Duodenal mucosa (tissue), 2 donors: ENCODE measurements at regions not wholly inside any gene's neighbourhood (a gene's known extent, or its start where the extent isn't known, plus 50 kb on each side); places are given as distances from the start of the nearest gene placed in this dataset.

Experiments used
- H3K27ac ChIP-seq: one replicate; pipeline ENCODE4 v1.7.0; 2013; ENCODE audit warnings: low read depth, low read length
- H3K27me3 ChIP-seq, 2 donors: one replicate each; pipeline ENCODE4 v1.7.0; 2013; ENCODE audit warnings: low read length in 2 of 2, control low read depth in 1 of 2; ENCODE audit not compliant: insufficient read depth in 2 of 2, control insufficient read depth in 1 of 2
- H3K36me3 ChIP-seq, 2 donors: one replicate each; pipeline ENCODE4 v1.7.0; 2013; ENCODE audit warnings: low read length in 2 of 2, control low read depth in 1 of 2; ENCODE audit not compliant: insufficient read depth in 2 of 2, control insufficient read depth in 1 of 2
- H3K4me1 ChIP-seq, 2 donors: one replicate each; pipeline ENCODE4 v1.7.0; 2013; ENCODE audit warnings: low read length in 2 of 2, control low read depth in 1 of 2; ENCODE audit not compliant: insufficient read depth in 2 of 2, control insufficient read depth in 1 of 2
- H3K4me3 ChIP-seq, 2 donors: one replicate each; pipeline ENCODE4 v1.7.0; 2013; ENCODE audit warnings: low read length in 2 of 2, low read depth in 1 of 2
- H3K9ac ChIP-seq, 2 donors: one replicate each; pipeline ENCODE4 v1.7.0; 2013; ENCODE audit warnings: low read length in 2 of 2, low read depth in 1 of 2
- H3K9me3 ChIP-seq, 2 donors: one replicate each; pipeline ENCODE4 v1.7.0; 2013; ENCODE audit warnings: low read length in 2 of 2, control low read depth in 1 of 2; ENCODE audit not compliant: control insufficient read depth in 1 of 2

DNA sequence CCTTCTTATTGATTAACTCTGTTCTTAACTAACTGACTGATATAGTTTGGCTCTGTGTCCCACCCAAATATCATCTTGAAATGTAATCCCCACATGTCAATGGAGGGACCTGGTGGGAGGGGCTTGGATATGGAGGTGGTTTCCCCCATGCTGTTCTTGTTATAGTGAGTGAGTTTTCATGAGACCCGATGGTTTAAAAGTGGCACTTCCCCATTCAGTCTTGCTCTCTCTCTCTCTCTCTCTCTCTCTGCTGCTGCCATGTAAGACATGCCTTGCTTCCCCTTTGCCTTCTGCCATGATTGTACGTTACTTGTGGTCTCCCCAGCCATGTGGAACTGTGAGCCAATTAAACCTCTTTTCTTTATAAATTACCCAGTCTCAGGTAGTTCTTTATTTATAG, 81.8 kb upstream of the SPACA1 start:
- H3K9me3 ChIP-seq, result no peaks in the 10 kb centered on the region
- H3K4me3 ChIP-seq, result no peak overlapping the region
- H3K36me3 ChIP-seq, result no peaks in the 10 kb centered on the region
- no peak overlapping the region for H3K27ac ChIP-seq
- H3K9ac ChIP-seq, result no peak overlapping the region
- peaks cover 11 to 19% of the 10 kb centered on the region in 2 donors for H3K27me3 ChIP-seq
- H3K4me1 ChIP-seq, result no peaks in the 10 kb centered on the region

DNA sequence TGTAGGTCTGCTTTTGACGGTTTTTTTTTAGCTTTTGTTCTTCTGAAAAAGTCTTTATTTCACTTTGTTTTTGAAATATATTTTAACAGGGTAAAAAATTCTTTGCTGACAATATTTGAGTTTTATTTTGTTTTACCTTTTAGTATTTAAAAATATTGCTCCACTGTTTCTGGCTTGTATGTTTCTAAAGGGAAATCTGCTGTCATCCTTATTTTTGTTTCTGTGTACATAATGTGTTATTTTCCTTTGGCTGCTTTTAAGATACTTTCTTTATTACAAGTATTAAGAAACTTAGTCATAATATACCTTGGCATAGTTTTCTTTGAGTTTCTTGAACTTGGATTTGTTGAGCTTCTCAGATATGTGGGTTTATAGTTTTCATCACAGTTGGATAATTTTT, 88.6 kb upstream of the SPACA1 start:
- no peaks in the 10 kb centered on the region for H3K4me1 ChIP-seq
- no peaks in the 10 kb centered on the region for H3K27me3 ChIP-seq
- no peak overlapping the region for H3K4me3 ChIP-seq
- H3K9ac ChIP-seq, result no peak overlapping the region
- H3K36me3 ChIP-seq, result no peaks in the 10 kb centered on the region
- H3K9me3 ChIP-seq, result no peaks in the 10 kb centered on the region
- H3K27ac ChIP-seq, result no peak overlapping the region

DNA sequence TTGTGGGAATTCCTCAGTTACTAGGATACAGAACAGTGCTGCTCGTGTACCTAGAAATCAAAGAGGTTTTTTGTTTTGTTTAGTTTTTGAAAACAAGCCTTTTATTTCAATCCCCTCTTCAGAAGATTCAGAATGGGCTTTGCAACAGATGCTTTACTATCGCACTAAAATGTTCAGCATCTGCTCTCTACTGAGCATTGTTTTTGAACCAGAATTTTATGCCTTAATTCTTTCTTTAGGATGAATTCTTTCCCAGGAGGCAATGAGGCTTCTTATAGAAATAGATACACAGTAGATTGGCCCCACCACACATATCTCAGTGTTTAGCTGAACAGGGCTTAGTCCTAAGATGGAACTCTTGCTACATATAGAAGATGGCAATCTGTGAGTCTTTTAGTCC, 95.9 kb upstream of the SPACA1 start:
- Histone ChIP-seq H3K9me3 (no peaks in the 10 kb centered on the region), H3K9ac (no peak overlapping the region), H3K27me3 (no peaks in the 10 kb centered on the region), H3K27ac (no peak overlapping the region), H3K4me3 (no peak overlapping the region), H3K36me3 (no peaks in the 10 kb centered on the region), H3K4me1 (no peaks in the 10 kb centered on the region)

DNA sequence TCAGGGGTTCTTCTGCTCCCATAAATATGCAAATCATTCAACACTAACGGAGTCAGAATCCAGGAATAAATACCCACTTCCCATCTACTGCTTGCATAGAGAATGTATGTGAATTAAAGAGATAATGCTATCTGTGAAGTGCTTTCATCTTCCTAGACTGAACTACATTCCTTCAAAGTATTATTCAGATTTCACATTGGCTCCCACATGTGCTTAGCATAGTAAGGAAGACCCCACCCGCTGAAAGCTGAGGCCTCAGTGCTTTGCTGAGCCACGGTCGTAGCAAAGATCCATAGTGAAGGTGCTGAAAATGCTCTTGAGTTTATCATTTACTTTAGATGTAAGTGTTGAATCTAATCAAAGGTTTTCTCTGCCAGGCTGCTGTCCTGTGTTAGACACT, 97.0 kb upstream of the SPACA1 start:
- Histone ChIP-seq H3K27me3 (no peaks in the 10 kb centered on the region), H3K9ac (no peak overlapping the region), H3K36me3 (no peaks in the 10 kb centered on the region), H3K4me1 (no peaks in the 10 kb centered on the region), H3K9me3 (no peaks in the 10 kb centered on the region), H3K27ac (no peak overlapping the region), H3K4me3 (no peak overlapping the region)

DNA sequence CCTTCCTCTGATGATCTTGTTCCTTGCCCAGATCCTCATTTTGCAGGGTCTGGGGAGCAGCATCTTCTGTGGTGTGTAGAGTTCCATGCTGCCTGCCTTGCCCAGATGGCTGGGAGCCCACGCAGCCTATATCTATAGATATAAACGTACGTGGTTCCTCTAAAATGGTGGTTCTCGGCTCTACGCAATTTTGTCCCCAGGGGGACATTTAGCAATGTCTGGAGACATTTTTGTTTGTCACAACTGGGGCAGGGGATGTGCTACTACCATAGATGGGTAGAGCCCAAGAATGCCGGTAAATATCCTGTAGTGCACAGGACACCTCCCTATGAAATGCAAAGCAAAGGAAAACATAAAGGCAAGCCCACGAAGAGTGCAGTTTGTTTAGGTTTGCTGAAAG, 98.4 kb upstream of the SPACA1 start:
- H3K9me3 ChIP-seq, result no peaks in the 10 kb centered on the region
- H3K9ac ChIP-seq, result no peak overlapping the region

DNA sequence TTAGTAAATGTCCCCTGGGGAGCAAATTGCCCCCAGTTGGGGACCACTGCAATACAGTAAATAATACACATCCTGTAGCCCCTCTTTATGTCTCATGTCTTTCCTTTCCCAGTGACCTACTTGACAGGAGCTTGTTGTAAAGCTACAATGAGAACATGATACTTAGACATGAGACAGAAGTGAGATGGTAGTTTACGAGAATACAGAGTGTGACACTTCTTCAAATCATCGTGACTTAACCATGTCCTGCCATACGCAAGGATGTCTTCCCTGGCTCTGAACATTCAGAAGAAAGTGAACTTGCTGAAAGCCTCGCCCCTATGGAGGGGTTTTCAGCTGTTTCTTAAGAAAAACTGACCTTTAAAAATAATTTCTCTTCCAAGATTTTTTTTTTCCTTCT, 101.0 kb upstream of the SPACA1 start:
- no peak overlapping the region for H3K9ac ChIP-seq
- no peaks in the 10 kb centered on the region for H3K36me3 ChIP-seq
- no peak overlapping the region for H3K4me3 ChIP-seq
- no peak overlapping the region for H3K27ac ChIP-seq
- H3K9me3 ChIP-seq, result no peaks in the 10 kb centered on the region
- H3K4me1 ChIP-seq, result peaks cover 0 to 4% of the 10 kb centered on the region in 2 donors
- no peaks in the 10 kb centered on the region for H3K27me3 ChIP-seq

More for the DNA sequence above, 98.4 kb upstream of the SPACA1 start:
- no peaks in the 10 kb centered on the region for H3K36me3 ChIP-seq
- no peaks in the 10 kb centered on the region for H3K27me3 ChIP-seq
- H3K27ac ChIP-seq, result no peak overlapping the region
- H3K4me3 ChIP-seq, result no peak overlapping the region
- peaks cover 0 to 4% of the 10 kb centered on the region in 2 donors for H3K4me1 ChIP-seq

DNA sequence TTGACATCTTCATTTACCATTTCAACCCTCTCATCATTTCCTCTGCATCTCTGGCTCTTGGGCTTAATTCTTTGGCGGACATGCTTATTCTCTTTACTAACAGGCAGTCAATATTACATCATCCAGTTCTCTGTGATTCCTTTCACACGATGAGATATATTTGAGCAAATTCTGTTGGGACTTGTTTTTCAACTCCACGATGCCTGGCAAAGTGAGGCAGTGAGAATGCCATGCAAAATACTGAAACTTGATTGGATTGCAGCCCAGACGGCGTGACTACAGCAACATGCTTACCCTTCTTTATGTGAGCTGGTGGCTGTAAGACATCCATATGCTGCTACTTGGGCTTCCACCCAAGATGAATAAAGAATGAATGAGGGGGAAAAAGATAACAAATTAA, 101.7 kb upstream of the SPACA1 start:
- no peaks in the 10 kb centered on the region for H3K36me3 ChIP-seq
- no peak overlapping the region for H3K27ac ChIP-seq
- peaks cover 0 to 4% of the 10 kb centered on the region in 2 donors for H3K4me1 ChIP-seq
- H3K9ac ChIP-seq, result no peak overlapping the region
- H3K27me3 ChIP-seq, result no peaks in the 10 kb centered on the region
- H3K9me3 ChIP-seq, result no peaks in the 10 kb centered on the region
- no peak overlapping the region for H3K4me3 ChIP-seq

DNA sequence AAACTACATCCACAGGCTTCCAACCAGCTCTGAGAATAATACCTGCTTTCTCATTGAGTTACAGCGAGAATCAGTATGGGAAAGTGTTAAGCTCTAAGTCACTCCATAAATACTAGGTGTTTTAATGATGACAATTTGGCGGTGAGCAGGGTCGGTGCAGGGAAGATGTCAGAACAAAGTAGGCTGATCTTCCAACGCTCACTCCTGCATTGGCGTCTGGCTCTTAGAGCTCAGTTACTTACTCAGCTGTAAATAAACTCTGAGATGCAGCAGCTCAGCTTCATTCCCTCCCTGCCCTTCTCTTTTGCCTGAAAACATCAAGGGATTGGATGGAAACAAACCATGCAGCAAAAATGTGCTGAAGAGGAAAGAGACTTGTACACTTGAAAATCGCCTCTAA, 102.5 kb upstream of the SPACA1 start:
- Histone ChIP-seq H3K4me3 (no peak overlapping the region), H3K4me1 (peaks cover 0 to 4% of the 10 kb centered on the region in 2 donors), H3K36me3 (no peaks in the 10 kb centered on the region), H3K9ac (no peak overlapping the region), H3K27me3 (no peaks in the 10 kb centered on the region), H3K9me3 (no peaks in the 10 kb centered on the region), H3K27ac (no peak overlapping the region)

DNA sequence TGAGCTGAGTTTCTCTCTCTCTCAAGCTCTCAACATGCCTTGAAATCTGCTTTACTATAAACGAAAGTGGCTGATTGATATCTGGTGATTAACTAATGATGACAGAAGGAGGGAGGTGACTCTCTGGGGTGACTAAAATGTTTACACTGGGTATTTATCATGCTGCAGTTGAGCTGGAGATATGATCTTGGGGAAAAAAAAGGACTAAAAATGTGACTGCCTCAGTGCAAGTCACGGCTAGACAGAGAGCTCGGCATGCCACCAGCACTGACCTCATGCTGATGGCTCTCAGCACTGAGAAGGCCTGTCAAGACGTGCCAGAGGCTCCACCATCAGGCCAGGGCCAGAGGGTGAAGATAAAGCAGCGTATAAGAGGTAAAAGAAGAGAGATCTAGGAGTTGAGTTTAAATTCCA, 103.1 kb upstream of the SPACA1 start:
- H3K9me3 ChIP-seq, result no peaks in the 10 kb centered on the region
- no peaks in the 10 kb centered on the region for H3K36me3 ChIP-seq
- H3K9ac ChIP-seq, result no peak overlapping the region
- no peaks in the 10 kb centered on the region for H3K27me3 ChIP-seq
- no peak overlapping the region for H3K27ac ChIP-seq
- no peak overlapping the region for H3K4me3 ChIP-seq
- peaks cover 0 to 4% of the 10 kb centered on the region in 2 donors for H3K4me1 ChIP-seq

DNA sequence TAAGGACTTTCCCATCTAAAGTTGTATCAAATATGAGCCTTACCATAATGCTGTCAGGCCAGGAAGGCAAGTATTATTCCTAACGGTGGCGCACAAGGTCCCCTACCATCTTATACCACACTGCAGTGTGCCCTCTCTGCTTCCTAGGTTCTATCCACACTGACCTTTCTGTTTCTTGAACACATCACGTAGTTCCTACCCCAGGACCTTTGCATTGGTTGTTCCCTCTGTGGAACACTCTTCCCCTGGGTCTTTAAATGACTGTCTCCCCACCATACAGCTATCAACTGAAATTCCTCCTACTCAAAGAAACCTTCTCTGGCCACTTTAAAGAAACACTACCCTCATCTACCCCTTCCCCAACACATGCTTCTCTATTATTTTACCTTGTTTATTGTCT, 104.5 kb upstream of the SPACA1 start:
- Histone ChIP-seq H3K27me3 (no peaks in the 10 kb centered on the region), H3K36me3 (no peaks in the 10 kb centered on the region), H3K9me3 (no peaks in the 10 kb centered on the region), H3K4me1 (peaks cover 0 to 4% of the 10 kb centered on the region in 2 donors), H3K9ac (no peak overlapping the region), H3K4me3 (no peak overlapping the region), H3K27ac (no peak overlapping the region)
